MCF 10A (cell line): ENCODE measurements at regions not wholly inside any gene's neighbourhood (a gene's known extent, or its start where the extent isn't known, plus 50 kb on each side); places are given as distances from the start of the nearest gene placed in this dataset.

Experiments
- BruUV-seq: library from RNA; stranded (reverse); fragments of 400-500 nt; replicated peaks from 2 replicates; lab custom pipeline; 2021; lab: Mats Ljungman, UMichigan
- CTCF ChIA-PET: fragments of 300-600 bp; sonication (Branson Sonifier 250); formaldehyde crosslinking; extraction: SDS; loops from one replicate; lab custom pipeline; 2021; ENCODE audit warnings: antibody characterized with exemption, inconsistent platforms; lab: Yijun Ruan, JAX
- POLR2A ChIA-PET: fragments of 300-600, 350-650 bp; sonication (Branson Sonifier 250); formaldehyde crosslinking; extraction: SDS; loops from one replicate; lab custom pipeline; 2020; ENCODE audit warnings: antibody characterized with exemption, inconsistent platforms; lab: Yijun Ruan, JAX
- DNase-seq: peaks from one replicate; pipeline ENCODE4 v3.0.0-alpha.2; 2018; ENCODE audit not compliant: unreplicated experiment
- H3K27ac Mint-ChIP-seq: one replicate; pipeline ENCODE4 v1.8.0; 2022; ENCODE audit warnings: mild to moderate bottlenecking, low read depth, mixed read lengths; ENCODE audit not compliant: unreplicated experiment
- H3K27me3 Mint-ChIP-seq: one replicate; pipeline ENCODE4 v1.8.0; 2022; ENCODE audit warnings: mixed read lengths; ENCODE audit not compliant: insufficient read depth, unreplicated experiment
- H3K36me3 Mint-ChIP-seq: one replicate; pipeline ENCODE4 v1.8.0; 2022; ENCODE audit warnings: mild to moderate bottlenecking, moderate library complexity, mixed read lengths; ENCODE audit not compliant: insufficient read depth, unreplicated experiment
- H3K4me1 Mint-ChIP-seq: one replicate; pipeline ENCODE4 v1.8.0; 2022; ENCODE audit warnings: mixed read lengths; ENCODE audit not compliant: insufficient read depth, unreplicated experiment
- H3K4me3 Mint-ChIP-seq: one replicate; pipeline ENCODE4 v1.8.0; 2022; ENCODE audit warnings: mild to moderate bottlenecking, moderate library complexity, mixed read lengths; ENCODE audit not compliant: unreplicated experiment
- H3K9me3 Mint-ChIP-seq: one replicate; pipeline ENCODE4 v1.8.0; 2022; ENCODE audit warnings: mixed read lengths; ENCODE audit not compliant: unreplicated experiment
- CTCF ChIP-seq: fragments of 200-600 bp; IDR thresholded peaks from one replicate; pipeline ENCODE4 v1.8.0; 2022; ENCODE audit warnings: antibody characterized with exemption, mild to moderate bottlenecking; ENCODE audit not compliant: unreplicated experiment
- intact Hi-C: fragments of 100-400 bp; cut with micrococcal nuclease; formaldehyde crosslinking; loops from 2 replicates; pipeline ENCODE4 v1.14.1; 2022

DNA sequence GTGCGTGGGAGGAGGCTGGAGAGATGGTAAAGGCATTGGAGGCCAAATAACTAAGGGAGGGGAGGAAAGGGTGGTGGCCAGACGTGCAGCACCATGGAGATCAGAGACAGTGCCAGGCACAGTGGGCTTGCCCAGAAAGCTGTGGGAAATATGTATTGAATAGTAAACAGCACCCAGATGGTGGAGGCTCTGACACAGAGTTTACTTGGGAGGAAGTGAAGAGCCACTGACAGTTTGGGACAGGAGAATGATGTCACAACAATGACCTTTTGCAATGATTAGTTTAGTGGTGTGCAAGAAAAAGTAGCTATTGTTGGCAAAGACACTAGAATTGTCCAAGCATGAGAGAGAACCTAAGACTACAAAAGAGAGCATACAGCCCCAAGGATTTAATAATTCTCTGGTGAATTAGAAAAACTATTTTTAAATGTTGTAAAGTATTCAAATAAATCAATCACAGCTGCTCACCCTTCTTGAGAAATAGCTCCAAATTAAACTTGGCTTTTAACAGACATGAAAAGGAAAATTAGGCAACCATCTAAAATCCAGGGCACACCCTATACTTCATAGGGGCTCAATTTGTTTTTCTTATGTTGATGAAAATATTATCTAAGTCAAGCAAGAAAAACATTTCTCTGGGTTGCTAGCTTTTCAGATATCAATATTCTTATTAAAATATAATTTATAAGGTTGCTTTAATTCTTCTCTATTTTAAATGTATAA is 458.7 kb upstream of the HNRNPA3 start:
- POLR2A ChIA-PET: interaction anchor here (0.6 to 1.3 kb wide), 4 partner anchors 8 to 70 kb away, joined by 3 read pairs; no protein-coding TSS in a partner anchor
- H3K27ac Mint-ChIP-seq: no peak overlapping the region
- peak; percentile 27 for DNase-seq
- peaks cover 10% of the 10 kb centered on the region for H3K4me1 Mint-ChIP-seq
- H3K4me3 Mint-ChIP-seq: no peak overlapping the region
- CTCF ChIA-PET: interaction anchor here (0.6 to 1.3 kb wide), 4 partner anchors 60 to 643 kb away, joined by 3 read pairs; no protein-coding TSS in a partner anchor
- TF ChIP-seq CTCF: no peak
- H3K9me3 Mint-ChIP-seq: no peaks in the 10 kb centered on the region
- intact Hi-C loops: no loop called here
- H3K36me3 Mint-ChIP-seq: no peaks in the 10 kb centered on the region
- BruUV-seq: no TSS peak
- peaks cover 59% of the 10 kb centered on the region for H3K27me3 Mint-ChIP-seq

- DNase-seq: no peak
- H3K4me3 Mint-ChIP-seq: no peak overlapping the region
- intact Hi-C loops: no loop called here
- H3K4me1 Mint-ChIP-seq: peaks cover 10% of the 10 kb centered on the region
- no peaks in the 10 kb centered on the region for H3K9me3 Mint-ChIP-seq
- ChIA-PET POLR2A (interaction anchor here (0.7 kb wide), 1 partner anchor 38 kb away, joined by 3 read pairs; no protein-coding TSS in a partner anchor), CTCF (no interaction called here)
- H3K27me3 Mint-ChIP-seq: peaks cover 70% of the 10 kb centered on the region
- no peak for TF ChIP-seq CTCF
- no peak overlapping the region for H3K27ac Mint-ChIP-seq
- H3K36me3 Mint-ChIP-seq: no peaks in the 10 kb centered on the region
- no TSS peak for BruUV-seq
Measured at GRCh38 chr2:176755537-176756135, 457.0 kb upstream of the HNRNPA3 start.

GRCh38 chr2:176758426-176758825 is 454.2 kb upstream of the HNRNPA3 start:
- BruUV-seq: no TSS peak
- H3K36me3 Mint-ChIP-seq: no peaks in the 10 kb centered on the region
- POLR2A ChIA-PET: no interaction called here
- CTCF ChIA-PET: interaction anchor here (0.6 kb wide), 1 partner anchor 534 kb away, joined by 3 read pairs; no protein-coding TSS in a partner anchor
- no peaks in the 10 kb centered on the region for H3K9me3 Mint-ChIP-seq
- no peak for TF ChIP-seq CTCF
- peaks cover 6% of the 10 kb centered on the region for H3K4me1 Mint-ChIP-seq
- H3K4me3 Mint-ChIP-seq: no peak overlapping the region
- no peak for DNase-seq
- intact Hi-C loops: no loop called here
- H3K27ac Mint-ChIP-seq: no peak overlapping the region
- H3K27me3 Mint-ChIP-seq: peaks cover 94% of the 10 kb centered on the region

DNA sequence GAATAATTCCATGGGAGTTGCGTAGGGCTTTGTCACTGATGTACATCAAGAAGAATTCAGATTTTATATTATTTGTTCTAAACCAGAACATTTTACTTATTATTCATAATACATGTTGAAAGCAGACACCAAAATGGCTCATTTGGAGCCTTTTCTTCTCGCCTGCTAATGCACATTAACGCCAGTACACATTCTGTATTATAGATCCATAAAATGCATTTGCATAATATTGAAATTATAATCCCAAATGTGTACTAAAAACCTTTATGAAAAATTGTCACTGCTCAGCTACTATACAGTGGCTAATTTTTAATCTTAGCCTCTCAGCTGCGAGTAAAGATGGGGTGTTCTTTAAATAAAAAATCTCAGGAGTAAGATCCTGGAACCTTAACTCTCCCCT is 452.2 kb upstream of the HNRNPA3 start:
- H3K9me3 Mint-ChIP-seq: no peaks in the 10 kb centered on the region
- no peak overlapping the region for H3K27ac Mint-ChIP-seq
- no peaks in the 10 kb centered on the region for H3K4me1 Mint-ChIP-seq
- ChIA-PET POLR2A (no interaction called here), CTCF (no interaction called here)
- peaks cover 80% of the 10 kb centered on the region for H3K27me3 Mint-ChIP-seq
- no peak overlapping the region for H3K4me3 Mint-ChIP-seq
- TF ChIP-seq CTCF: no peak
- DNase-seq: no peak
- no TSS peak for BruUV-seq
- intact Hi-C loops: no loop called here
- no peaks in the 10 kb centered on the region for H3K36me3 Mint-ChIP-seq
